PFSK-1 (cell line): ENCODE measurements at regions not wholly inside any gene's neighbourhood (a gene's known extent, or its start where the extent isn't known, plus 50 kb on each side); places are given as distances from the start of the nearest gene placed in this dataset.

Experiments
- POLR2AphosphoS5 ChIP-seq: IDR thresholded peaks from 2 replicates; pipeline ENCODE4 v1.6.1; 2012; ENCODE audit warnings: low read depth, mild to moderate bottlenecking, control low read depth, low read length, moderate library complexity
- REST ChIP-seq, 2 experiments: IDR thresholded peaks; 2 replicates each; pipeline versions ENCODE4 v1.6.1 to v1.8.0; 2011 to 2012; ENCODE audit warnings: low read depth in 2 of 2, low read length in 2 of 2, control low read depth in 1 of 2, inconsistent platforms in 1 of 2, mild to moderate bottlenecking in 1 of 2, moderate library complexity in 1 of 2; ENCODE audit not compliant: insufficient read depth in 1 of 2
- SIN3A ChIP-seq: IDR thresholded peaks from 2 replicates; pipeline ENCODE4 v1.6.1; 2012; ENCODE audit warnings: mild to moderate bottlenecking, low read length, moderate library complexity, borderline replicate concordance; ENCODE audit not compliant: insufficient read depth
- TAF1 ChIP-seq: IDR thresholded peaks from 2 replicates; pipeline ENCODE4 v1.6.1; 2012; ENCODE audit warnings: low read length, control low read depth, borderline replicate concordance; ENCODE audit not compliant: insufficient read depth

- no peak for TF ChIP-seq SIN3A
- no peak for TF ChIP-seq POLR2AphosphoS5
- TF ChIP-seq TAF1: no peak
- no peak for TF ChIP-seq REST (IDR thresholded peaks at IDR 0.05; ENCODE audit: insufficient read depth in 1 of 2, low read depth in 2 of 2, low read length in 2 of 2)
Observed at GRCh38 chr5:173686950-173687349, 70.5 kb upstream of the BOD1 start.
